CD4-positive, alpha-beta T cell treated with Interleukin-17A for 4 hours (primary cell): ENCODE measurements at regions not wholly inside any gene's neighbourhood (a gene's known extent, or its start where the extent isn't known, plus 50 kb on each side); places are given as distances from the start of the nearest gene placed in this dataset.
"Not testable (repeated sequence)": the region's sequence is repeated elsewhere in the genome, so short reads cannot be mapped to it uniquely, and the experiment has no call there.

Source experiments
- DNase-seq: peaks from one replicate; pipeline ENCODE4 v3.0.0-alpha.2; 2020; ENCODE audit warnings: mixed read lengths

DNA sequence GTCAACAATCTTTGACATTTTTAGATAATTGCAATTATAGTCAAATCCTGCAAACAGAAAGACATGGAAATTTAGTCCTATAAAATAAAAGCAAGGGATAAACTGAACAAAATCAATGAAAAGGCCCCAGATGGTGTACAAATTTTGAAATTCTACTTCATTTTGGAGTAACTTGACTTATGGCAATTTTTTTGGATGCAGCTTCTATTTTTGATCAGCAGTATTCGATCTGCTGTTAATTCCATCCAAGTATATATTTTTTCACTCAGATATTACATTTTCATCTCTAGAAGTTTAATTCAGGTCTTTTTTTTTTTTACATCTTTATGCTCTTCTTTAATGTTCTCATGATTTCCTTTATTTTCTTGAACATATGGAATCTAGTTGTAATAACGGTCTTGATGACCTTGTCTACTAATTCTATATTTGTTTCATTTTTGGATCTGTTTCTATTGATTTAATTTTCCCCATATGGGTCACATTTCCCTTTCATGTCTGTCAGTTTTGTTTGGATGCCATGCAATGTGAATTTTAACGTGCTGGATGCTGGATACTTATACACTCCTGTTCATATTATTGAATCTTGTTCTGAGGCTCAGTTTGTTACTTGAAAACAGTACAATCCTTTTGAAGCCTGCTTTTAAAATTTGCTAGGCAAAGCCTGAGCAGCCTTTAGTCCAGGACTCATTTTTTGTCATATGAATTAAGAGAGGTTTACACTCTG is 164.3 kb upstream of the FAM3C start:
- DNase-seq, result no peak

DNA sequence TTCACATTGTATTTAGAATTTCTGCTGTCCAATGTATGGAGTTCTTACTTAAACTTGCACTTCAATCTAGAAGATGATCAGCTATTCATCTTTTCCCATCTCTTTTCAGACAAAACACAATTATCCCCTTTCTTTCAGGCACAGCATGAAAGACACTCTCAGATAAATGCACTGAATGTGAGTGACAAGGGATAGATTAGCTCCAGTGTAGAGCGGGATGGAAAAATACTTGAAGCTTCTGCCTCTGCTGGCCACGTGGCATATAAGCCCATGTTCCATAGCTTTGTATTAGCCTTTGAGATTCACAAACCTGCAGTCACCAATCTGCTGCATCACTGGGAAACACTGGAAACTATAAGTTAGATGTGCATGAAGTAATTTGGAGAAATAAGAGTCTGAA is 162.2 kb upstream of the FAM3C start:
- no peak for DNase-seq

DNA sequence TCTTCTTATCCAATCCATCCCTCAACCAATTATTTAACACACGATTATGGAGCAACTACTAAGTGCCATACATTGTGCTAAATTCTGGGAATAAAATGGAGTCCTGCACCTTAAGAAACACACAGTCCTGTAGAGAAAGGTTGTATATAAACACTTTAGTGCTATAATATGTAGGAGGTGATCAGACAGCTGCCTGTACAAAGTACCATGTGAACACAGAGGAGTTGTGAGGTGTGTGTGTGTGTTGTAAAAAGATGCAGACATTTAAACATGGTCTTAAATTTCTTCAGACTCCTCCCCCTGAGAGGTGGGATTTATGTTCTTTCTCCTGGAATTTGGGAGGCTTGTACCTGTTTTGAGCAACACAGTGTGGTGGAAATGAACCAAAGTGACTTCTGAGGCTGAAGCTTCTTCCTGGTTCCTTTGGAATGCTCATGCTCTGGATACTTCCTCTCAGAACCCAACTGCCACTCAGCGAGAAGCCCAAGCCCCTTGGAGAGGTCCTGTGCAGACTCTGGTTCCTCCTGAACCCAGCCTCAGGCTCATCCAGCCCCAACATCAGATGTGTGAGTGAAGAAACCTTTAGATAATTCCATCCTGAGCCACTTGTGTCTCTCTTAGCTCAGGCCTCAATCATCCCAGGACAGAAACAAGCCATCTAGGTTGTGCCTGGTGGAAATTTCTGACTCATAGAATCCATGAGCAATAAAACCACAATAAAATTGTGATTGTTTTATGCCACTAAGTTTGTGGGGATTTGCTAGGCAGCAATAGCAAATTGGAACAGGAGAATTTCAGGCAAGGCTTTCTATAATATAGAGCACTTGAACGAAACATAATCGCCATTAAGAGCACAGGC is 161.2 kb upstream of the FAM3C start:
- DNase-seq, result no peak

DNA sequence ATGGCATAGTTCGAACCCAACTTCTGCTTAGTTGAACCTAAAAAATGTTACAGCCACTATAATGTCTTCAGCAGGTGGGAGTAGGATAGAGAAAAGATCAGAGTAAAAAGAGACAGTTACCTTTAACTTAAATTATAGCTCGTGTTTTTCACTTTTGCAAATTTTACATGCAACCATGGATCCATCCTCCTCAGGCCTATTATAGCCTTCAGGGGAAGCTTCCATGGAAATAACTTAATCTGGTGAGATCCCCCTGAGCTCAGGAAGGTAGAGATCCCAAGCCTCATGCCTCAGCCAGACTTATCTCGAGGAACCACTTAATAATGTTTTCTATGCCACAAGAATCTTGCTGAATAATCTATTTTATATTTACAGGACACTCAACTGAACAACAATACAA is 159.4 kb upstream of the FAM3C start:
- no peak for DNase-seq

DNA sequence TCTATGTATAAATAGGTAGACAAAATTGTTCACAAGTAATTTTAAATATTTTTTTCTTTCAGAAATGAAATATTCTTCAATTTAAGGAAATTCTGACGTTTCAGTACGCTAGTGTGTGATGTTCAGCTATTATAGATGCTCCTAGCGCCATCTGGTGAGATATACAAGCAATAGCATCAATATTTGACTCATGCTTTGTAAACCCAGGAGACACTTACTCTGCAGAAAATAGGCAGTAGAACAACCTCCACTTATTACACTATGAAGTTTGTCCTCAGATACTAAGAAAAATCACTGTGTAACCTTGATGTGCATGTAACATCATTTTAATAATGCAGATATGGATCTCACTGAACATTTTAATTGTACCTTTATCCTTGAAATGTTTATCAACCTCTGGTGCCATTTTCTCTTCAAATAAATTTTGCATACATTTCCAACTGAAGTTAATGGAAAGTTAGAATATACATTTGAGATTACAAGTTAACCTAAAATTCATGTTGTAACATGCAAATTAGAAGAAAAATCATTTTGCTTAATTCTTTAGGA is 151.5 kb upstream of the FAM3C start:
- DNase-seq, result peak; percentile 7

DNA sequence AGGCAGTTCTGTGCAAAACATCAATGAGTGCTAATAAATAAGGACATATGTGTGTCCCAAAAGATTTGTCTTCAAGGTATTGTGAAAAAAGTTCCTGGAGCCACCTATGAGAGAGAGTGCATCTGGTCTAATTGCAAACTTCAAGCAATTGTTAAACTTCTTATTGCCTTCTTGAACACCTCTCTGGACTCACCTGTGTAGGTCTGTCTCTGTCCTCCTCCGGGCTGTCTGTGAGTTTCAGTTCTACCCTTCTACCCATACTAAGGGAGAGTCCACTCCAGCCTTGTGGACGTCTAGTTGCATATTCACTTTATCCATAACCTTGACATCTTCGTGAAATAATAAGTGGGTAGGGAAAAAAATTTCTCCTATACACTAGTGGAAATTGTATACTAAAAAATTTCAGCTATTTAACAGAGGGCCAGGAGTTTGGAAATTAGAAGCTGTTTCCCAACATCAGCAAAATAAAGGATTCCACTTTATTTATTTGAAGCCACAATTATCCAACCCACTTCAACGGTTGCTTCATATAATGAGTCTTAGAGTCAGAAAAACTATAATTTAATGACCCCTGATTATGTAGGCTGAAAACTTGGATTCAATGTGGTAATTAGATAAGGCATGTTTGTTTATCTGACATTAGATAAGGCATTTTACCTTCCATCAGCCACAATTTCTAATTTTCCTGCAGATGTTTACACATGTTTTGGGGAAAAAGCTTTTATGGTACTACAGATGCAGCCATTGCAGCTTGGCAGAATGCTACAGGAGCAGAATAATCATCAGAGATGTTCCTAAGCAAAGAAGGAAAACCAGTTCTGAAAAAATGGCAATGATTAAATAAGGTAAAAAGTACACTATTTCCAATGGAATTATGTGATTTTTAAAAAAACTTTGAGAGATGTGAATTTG is 150.8 kb upstream of the FAM3C start:
- DNase-seq, result no peak

DNA sequence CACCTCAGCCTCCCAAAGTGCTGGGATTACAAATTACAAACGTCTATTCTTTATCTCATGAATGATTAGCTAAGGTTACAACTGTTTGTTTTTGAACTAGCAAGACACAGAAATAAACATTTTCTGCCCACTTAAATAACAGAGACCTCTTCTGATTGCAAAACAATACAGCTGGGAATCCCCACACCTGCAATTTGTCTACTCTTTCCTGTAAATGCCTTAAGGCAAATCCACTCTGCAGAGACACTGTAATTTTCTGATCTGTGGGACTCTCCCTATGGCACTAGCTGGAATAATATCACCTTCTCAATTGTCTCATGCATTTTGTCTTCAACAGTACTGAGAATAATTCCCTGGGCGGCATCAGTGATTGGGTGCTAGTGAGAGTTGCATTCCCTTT is 149.3 kb upstream of the FAM3C start:
- no peak for DNase-seq

DNA sequence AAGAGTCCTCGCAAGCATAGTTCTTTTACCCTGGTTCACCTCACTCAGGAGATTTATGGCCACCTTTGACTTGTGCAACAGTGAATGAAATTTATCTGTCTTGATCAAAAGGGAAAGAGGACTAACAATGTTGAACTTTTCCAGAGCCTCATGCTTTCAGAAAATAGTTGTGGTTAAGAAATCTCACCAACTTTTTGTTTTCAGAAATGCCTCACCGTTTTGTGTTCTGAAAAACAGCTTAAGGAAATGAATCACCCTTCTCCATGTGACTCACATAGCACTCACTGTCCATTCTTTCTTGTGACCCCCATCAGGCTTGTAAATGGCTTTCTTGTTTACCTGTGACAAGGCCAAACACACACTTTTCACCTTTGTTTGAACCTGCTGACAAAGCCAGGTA is 148.6 kb upstream of the FAM3C start:
- DNase-seq, result peak; percentile 4

DNA sequence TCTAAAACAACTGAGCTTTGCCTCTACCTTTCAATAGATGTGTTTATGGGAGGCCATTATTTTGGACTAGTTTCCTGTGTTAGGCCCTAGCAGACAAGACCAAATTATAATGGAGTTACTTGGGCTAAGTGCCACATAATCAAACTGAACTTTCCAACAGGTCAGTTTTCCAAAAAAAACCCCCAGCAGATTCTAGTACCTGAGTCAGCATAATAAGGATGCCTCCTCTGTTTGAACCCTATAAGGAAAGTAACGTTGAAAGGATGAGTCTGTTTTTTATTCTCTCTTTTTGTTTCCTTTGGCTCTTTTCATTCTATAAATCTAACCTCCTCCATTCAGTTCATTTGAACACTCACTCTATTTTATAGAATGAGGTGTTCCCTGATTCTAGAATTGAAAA is 148.1 kb upstream of the FAM3C start:
- no peak for DNase-seq

DNA sequence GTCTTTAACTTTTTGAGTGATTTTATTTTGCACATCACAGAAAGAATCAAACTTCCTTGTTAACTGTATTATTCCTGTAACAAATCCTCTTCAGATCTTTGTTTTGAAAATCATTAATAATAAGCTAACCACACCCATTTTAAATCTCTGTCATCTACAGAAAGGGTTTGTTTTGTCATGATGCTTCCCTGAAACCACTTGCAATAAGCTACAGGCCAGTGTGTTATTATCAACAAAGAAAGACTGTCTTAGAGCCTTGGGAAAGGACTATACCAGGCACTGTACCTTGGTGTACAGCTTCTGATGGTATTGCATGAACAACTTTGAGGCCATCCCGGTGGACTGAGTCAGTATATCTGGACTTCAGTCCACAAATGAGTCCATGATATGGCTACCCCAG is 145.3 kb upstream of the FAM3C start:
- no peak for DNase-seq

DNA sequence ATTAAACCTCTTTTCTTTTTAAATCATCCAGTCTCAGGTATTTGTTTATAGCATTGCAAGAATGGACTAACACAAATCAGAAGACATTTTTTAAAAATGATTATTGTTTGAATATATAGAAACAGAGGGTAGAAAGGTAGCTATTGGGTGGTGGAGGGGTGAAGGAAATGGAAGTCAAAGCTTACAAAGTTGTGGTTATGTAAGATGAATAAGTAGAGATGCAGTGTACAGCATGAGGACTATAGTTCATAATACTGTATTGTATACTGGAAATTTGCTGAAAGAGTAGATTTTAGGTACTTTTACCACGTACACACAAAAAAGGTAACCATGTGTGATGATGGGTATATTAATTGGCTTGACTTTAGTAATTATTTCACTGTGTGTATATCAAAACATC is 144.0 kb upstream of the FAM3C start:
- no peak for DNase-seq

DNA sequence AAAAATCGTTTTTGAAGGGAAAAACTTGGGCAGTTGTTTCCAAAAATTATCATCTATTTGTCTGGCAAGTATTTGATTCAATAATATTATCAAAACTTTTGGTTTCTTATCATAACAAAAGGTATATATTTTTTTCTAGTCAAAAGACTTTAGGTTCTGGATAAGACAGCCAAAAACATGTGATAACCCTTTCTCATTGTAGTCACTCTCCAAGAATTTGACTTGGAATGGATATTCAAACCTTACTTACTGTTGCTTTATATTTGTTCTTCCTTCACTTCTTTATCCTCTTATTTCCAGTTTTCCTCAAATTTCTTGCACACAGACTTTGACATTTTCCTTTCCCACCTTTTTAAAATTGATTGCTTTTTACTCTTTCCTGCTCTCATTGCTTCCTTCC is 140.9 kb upstream of the FAM3C start:
- no peak for DNase-seq

DNA sequence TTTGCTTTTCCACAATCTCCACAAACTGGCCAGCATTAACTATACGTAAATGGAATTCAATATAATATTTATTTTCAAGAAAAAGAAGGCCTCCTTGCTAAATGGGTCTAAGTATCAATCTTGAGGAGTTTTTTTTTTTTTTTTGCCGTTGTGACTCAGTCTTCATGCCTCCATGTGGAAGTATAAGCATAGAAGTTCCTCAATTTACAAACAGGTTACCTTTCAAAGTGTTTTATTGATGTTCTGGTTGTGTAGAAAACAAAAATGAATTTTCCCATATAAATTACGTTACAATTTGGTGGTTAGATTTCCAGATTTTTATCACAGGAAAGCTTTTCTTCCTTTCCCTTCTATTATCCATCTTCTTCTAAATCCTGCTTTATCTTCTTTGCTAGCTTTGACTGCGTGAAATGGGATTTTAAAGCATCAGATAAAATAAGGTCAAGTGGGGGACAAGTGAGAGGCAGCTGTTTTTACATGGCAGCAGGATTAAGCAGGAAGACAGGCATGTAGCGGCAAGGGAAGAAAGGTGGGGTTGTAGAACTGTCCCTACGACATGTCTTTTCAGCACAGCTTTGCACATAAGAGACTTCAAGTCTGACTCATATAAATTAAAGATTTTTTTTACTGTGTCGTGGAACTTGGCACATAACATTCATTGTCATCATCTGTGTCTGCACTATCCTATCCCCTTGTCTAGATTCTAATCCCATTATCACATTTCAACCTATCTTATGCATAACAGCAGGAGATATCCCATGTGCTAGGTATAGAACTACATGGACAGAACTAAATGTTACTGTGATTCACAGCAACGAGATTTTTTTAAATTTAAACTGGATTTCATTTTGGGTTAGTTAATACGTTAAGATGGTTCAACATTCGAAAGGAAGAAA is 135.3 kb upstream of the FAM3C start:
- no peak for DNase-seq

DNA sequence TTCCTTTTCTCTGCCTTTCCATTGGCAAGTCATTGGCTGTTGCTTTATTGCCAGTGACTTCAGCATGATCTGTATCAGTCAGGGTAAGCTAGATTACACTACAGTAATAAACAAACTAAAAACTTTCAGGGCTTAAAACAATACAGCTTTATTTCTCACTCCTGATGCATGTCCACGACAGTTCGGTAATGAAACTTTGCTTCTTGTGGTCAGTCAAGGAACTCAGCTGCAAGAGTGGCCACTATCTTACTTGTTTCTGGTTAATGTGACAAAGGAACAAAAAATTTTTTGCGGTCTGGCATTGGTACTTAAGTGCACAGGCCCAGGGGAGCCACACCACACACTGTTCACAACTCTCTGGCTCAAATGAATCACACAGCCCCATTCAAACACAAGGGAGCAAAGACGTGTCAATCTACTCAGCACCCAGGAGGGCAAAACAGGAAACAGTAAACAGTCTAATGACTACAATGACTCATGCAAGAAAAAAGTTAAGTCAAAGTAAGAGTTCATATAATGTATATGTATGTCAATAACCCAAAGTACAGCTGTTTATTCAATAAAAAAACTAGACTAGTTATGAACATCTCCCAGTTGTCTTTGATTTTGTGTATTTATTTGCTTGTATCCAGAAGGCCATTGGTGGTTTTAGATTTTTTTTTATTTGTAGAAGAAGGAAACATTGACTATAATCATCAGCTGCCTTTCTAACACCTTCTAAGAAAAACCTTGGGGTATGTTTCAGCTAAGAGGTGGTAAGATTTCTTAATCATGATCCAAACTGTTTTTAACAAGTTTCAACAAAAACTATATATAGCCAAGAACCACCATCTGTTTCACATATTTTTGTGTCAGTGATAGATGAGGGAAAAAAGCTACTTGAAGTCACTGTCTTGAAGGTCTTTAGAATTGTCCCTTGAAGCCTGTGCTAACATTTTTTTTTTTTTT is 134.4 kb upstream of the FAM3C start:
- peak; percentile 34 for DNase-seq

DNA sequence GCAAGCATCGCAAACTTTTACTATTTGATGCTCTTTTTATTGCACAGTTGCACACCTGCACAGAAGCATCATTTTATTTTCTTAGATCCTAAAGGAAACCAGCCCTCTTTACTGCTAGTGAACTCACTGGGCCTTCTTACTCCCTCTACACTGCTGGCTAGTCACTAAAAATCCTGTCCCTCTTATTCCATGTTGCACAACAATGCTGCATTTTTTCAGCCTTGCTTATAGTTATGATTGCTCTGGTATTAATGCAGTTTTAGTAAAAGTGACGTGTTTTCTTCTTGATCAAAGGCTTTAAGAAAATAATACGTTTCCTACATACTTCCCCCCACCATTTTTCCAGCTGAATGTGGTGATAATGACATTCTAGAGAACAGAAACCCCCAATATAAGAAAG is 132.9 kb upstream of the FAM3C start:
- no peak for DNase-seq

DNA sequence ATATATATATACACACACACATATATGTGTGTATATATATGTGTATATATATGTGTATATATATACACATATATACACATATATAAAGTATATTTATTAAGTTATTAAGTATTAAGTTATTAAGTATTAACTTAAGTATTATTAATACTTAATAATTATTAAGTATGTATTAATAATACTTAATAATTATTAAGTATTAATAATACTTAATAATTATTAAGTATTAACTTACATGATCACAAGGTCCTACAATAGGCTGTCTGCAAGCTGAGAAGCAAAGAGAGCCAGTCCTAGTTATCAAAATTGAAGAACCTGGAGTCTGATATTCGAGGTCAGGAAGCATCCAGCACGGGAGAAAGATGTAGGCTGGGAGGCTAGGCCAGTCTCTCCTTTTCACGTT is 130.1 kb upstream of the FAM3C start:
- not testable (repeated sequence) for DNase-seq

DNA sequence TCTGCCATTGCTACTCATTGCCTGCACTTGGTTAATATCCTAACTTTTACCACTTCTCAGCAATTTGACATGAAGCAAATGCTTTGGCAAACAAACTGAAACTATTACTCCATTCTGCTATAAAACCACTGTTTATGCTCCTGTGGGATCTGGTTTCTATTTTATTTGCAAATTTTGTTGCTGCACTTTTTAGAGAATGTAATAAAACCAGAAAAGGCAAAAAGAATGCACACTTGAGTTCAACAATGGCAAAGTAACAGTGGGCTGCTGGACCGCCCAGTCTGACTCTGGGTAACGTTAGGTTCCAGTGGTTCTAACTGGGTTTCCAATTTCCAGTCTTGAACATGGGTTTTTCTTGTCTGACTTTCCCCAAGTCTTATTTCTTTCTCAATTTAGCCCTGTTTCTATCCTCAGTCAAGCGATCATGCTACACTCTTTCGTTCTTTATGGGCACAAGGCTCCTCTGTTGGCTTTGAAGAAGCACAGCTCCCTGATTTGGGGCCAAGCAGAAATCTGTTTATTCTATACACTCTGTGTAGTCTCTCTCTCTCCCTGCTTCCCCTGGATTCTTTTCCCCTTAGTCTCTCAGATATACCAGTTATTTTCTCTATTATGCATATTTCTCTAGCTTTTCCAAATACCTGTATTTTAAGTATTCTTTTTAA is 129.2 kb upstream of the FAM3C start:
- DNase-seq, result no peak

DNA sequence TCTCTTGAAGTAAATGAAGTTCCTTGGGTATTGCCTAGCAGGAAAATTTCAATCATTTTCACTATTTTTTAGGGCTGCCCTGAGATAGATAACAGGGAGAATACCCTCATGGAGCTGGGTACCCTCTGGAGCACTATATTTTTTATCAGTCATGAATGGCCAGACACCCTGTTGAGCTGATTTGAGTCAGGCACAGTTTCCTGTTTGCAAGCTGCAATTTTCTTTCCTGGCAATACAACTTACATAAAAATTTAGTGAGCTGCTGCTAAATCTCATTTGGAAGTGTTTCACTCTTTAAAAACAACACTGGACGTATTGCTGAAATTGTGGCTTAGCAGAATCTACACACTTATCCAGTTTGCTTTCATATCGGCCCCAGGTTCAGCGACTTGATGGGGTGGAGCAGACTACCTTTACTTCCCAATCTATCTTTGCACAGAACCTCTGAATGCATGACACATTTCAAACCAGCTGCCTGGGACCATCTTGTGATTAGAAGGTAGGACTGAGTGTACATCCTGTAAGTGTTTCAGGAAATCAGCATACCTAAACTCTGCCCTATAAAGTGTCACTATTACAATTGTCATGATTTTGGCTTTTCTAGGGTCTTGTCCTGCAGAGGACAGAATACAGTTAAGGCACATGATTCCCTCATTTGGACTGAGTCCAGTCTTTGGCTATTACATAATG is 125.7 kb upstream of the FAM3C start:
- no peak for DNase-seq

DNA sequence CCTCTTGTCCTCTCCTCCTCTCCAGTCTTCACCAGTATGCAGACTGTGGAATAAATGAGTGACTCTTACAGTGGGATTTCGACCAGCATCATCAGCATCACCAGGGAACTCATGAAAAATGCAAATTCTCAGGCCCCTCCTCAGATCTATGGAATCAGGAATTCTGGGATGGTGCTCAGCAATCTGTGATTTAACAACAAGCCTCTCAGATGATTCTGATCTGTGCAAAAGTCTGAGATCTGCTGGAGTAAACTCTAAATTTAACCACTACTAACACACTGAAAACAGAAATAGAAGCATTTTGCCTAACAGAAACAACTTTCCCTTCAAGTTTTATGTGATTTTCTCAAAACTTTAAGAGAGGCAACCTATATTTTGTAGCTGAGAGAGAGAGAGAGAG is 124.8 kb upstream of the FAM3C start:
- no peak for DNase-seq
